OCI-LY7 (cell line): ENCODE measurements at regions not wholly inside any gene's neighbourhood (a gene's known extent, or its start where the extent isn't known, plus 50 kb on each side); places are given as distances from the start of the nearest gene placed in this dataset.

Experiments used
- EZH2phosphoT487 ChIP-seq: fragments of 200-600 bp; sonication (generic); IDR thresholded peaks from 2 replicates; pipeline ENCODE4 v1.6.1; 2018; ENCODE audit warnings: low read depth, borderline replicate concordance, mild to moderate bottlenecking, mixed run types, antibody characterized with exemption, low read length, moderate library complexity, mixed read lengths
- TF ChIP-seq, protein P1 (sequence below): fragments of 200-600 bp; sonication (generic); conservative IDR thresholded peaks from 2 replicates; pipeline ENCODE4 v1.5.1; 2014; ENCODE audit warnings: mild to moderate bottlenecking, antibody characterized with exemption, low read length, moderate library complexity, mixed read lengths

DNA sequence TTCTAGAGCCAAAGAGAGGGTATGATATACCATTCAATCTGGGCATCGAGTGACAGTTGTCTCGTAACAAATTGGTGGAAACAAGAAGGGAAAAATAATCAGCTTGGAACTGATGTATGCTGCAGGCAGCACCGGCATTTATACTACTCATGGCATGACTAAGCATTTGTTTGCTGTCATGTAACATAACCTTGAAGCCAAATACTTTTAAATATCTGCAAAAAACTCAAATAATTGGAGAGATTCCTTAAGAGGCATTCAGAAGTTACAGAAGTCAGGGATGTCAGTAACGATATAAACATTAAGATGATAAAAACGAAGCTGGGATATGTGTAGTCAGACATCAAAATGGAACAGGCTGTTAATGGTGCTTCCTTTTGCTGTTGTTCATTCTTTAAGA lies 157.3 kb upstream of the MMADHC start:
- TF ChIP-seq, protein P1, sequence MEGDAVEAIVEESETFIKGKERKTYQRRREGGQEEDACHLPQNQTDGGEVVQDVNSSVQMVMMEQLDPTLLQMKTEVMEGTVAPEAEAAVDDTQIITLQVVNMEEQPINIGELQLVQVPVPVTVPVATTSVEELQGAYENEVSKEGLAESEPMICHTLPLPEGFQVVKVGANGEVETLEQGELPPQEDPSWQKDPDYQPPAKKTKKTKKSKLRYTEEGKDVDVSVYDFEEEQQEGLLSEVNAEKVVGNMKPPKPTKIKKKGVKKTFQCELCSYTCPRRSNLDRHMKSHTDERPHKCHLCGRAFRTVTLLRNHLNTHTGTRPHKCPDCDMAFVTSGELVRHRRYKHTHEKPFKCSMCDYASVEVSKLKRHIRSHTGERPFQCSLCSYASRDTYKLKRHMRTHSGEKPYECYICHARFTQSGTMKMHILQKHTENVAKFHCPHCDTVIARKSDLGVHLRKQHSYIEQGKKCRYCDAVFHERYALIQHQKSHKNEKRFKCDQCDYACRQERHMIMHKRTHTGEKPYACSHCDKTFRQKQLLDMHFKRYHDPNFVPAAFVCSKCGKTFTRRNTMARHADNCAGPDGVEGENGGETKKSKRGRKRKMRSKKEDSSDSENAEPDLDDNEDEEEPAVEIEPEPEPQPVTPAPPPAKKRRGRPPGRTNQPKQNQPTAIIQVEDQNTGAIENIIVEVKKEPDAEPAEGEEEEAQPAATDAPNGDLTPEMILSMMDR: no peak
- TF ChIP-seq EZH2phosphoT487: no peak
